ENCODE measurements at regions not wholly inside any gene's neighbourhood (a gene's known extent, or its start where the extent isn't known, plus 50 kb on each side); places are given as distances from the start of the nearest gene placed in this dataset.

DNA sequence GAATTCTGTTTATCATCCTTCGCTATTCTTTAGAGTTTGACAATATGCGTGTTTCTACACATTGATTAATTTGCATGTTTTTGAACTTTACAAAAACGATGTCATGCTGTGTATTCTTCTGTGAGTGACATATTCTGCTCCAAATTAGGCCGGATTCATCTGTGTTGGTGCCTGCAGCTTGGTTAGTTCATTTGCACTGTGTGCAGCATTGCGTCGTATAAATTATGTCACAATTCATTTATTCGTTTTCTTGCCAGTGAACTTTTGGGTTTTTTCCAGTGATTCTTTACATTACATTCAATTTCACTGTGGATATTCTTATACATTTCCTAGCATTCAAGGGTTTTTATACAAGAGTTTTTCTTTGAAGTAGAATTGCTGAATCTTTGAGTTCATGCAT lies 118.3 kb downstream of the KCNF1 start (continued):
- TF ChIP-seq YY1 (IDR thresholded peaks at IDR 0.05; ENCODE audit: low read depth, low read length) (no peak), RXRA (IDR thresholded peaks at IDR 0.05; ENCODE audit: insufficient read depth, low read depth, low read length) (no peak), NANOG (IDR thresholded peaks at IDR 0.05; ENCODE audit: insufficient read depth, low read depth, low read length, poor library complexity, severe bottlenecking) (no peak), HDAC2 (IDR thresholded peaks at IDR 0.05; ENCODE audit: borderline replicate concordance in 1 of 2, low read depth in 2 of 2, low read length in 2 of 2) (no peak), SIX5 (IDR thresholded peaks at IDR 0.05; ENCODE audit: low read depth, low read length) (no peak), GTF2F1 (IDR thresholded peaks at IDR 0.05; ENCODE audit: borderline replicate concordance, low read depth, low read length) (no peak)

Data from H1 (cell line).